Hepatocyte (in vitro differentiated cells): ENCODE measurements at regions not wholly inside any gene's neighbourhood (a gene's known extent, or its start where the extent isn't known, plus 50 kb on each side); places are given as distances from the start of the nearest gene placed in this dataset.
A peak's percentile ranks its signal among the peaks of the same experiment; 100 is the strongest.

Experiments used
- DNase-seq: peaks from one replicate; pipeline ENCODE4 v3.0.0-alpha.2; 2016; ENCODE audit warnings: low spot score
- H2AFZ ChIP-seq: fragments of 200-600 bp; sonication (generic); 2 replicates; pipeline ENCODE4 v1.6.0; 2016; ENCODE audit warnings: antibody characterized with exemption, mild to moderate bottlenecking
- H3K27ac ChIP-seq: fragments of 200-600 bp; sonication (generic); 2 replicates; pipeline ENCODE4 v1.5.1; 2016; ENCODE audit warnings: mild to moderate bottlenecking
- H3K27me3 ChIP-seq: fragments of 200-600 bp; sonication (generic); 2 replicates; pipeline ENCODE4 v1.6.1; 2016
- H3K36me3 ChIP-seq: fragments of 200-600 bp; sonication (generic); replicated peaks from 2 replicates; pipeline ENCODE4 v1.5.1; 2016; ENCODE audit warnings: low read depth; ENCODE audit not compliant: insufficient read depth
- H3K4me1 ChIP-seq: fragments of 200-600 bp; sonication (generic); 2 replicates; pipeline ENCODE4 v1.5.1; 2016; ENCODE audit warnings: mild to moderate bottlenecking, moderate library complexity; ENCODE audit not compliant: insufficient read depth
- H3K4me2 ChIP-seq: fragments of 200-600 bp; sonication (generic); 2 replicates; pipeline ENCODE4 v1.6.0; 2016
- H3K4me3 ChIP-seq: fragments of 200-600 bp; sonication (generic); 2 replicates; pipeline ENCODE4 v1.5.1; 2016; ENCODE audit warnings: mild to moderate bottlenecking
- H3K79me2 ChIP-seq: fragments of 200-600 bp; sonication (generic); 2 replicates; pipeline ENCODE4 v1.6.0; 2017; ENCODE audit warnings: mild to moderate bottlenecking
- H3K9me2 ChIP-seq: fragments of 200-600 bp; sonication (generic); replicated peaks from 2 replicates; pipeline ENCODE4 v1.6.0; 2017; ENCODE audit warnings: mild to moderate bottlenecking; ENCODE audit not compliant: insufficient read depth
- H3K9me3 ChIP-seq: fragments of 200-600 bp; sonication (generic); 2 replicates; pipeline ENCODE4 v1.5.1; 2016; ENCODE audit warnings: low read depth, mild to moderate bottlenecking
- H4K20me1 ChIP-seq: fragments of 200-600 bp; sonication (generic); 2 replicates; pipeline ENCODE4 v1.6.0; 2016; ENCODE audit warnings: mild to moderate bottlenecking; ENCODE audit not compliant: insufficient read depth, poor library complexity, severe bottlenecking
- CTCF ChIP-seq: fragments of 200-600 bp; sonication (generic); IDR thresholded peaks from 2 replicates; pipeline ENCODE4 v1.5.1; 2016; ENCODE audit warnings: antibody characterized with exemption, mild to moderate bottlenecking; ENCODE audit not compliant: poor library complexity
- EZH2 ChIP-seq: fragments of 200-600 bp; sonication (generic); IDR thresholded peaks from 2 replicates; pipeline ENCODE4 v1.6.1; 2016; ENCODE audit warnings: antibody characterized with exemption, mild to moderate bottlenecking, borderline replicate concordance
- EZH2phosphoT487 ChIP-seq: fragments of 200-600 bp; sonication (generic); IDR thresholded peaks from one replicate; pipeline ENCODE4 v1.6.1; 2018; ENCODE audit warnings: antibody characterized with exemption, mild to moderate bottlenecking, low read depth, moderate library complexity; ENCODE audit not compliant: unreplicated experiment, severe bottlenecking
- WGBS: methylation state at CpG from one replicate; pipeline ENCODE4 v1.1.6; 2016; ENCODE audit warnings: low lambda C conversion rate; ENCODE audit errors: missing lambda C conversion rate; 5-methylcytosine and 5-hydroxymethylcytosine counted together

DNA sequence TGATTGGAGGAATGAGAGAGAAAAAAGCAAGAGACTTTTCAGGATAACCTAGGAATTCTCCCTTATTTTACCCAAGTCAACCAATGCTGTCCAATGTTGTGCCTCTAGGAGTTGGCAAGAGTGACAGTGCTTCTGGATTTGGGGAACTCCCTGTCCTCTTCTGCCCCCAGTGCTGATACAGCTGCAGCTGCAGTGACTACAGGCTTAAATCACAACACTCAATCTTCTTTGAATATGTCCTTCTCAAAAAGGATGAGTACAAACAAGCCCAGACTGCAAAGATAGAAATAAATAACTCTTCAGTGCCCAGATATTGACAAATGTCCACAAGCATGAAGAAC lies 141.0 kb upstream of the COL21A1 start:
- Histone ChIP-seq H3K9me3 (peaks cover 9% of the 10 kb centered on the region), H4K20me1 (no peaks in the 10 kb centered on the region), H2AFZ (no peak overlapping the region), H3K9me2 (no peaks in the 10 kb centered on the region), H3K36me3 (no peaks in the 10 kb centered on the region), H3K27ac (peak overlapping the region; percentile 85), H3K4me1 (peaks cover 21% of the 10 kb centered on the region), H3K79me2 (no peaks in the 10 kb centered on the region), H3K4me3 (no peak overlapping the region), H3K4me2 (no peak overlapping the region), H3K27me3 (no peaks in the 10 kb centered on the region)
- TF ChIP-seq EZH2phosphoT487, result no peak
- TF ChIP-seq EZH2, result no peak
- no peak for TF ChIP-seq CTCF
- no peak for DNase-seq

- Histone ChIP-seq H2AFZ (no peak overlapping the region), H3K79me2 (no peaks in the 10 kb centered on the region), H3K27ac (peak overlapping the region; percentile 85), H3K36me3 (no peaks in the 10 kb centered on the region), H3K4me3 (no peak overlapping the region), H4K20me1 (no peaks in the 10 kb centered on the region), H3K27me3 (no peaks in the 10 kb centered on the region), H3K4me1 (peaks cover 21% of the 10 kb centered on the region), H3K9me3 (peaks cover 9% of the 10 kb centered on the region), H3K9me2 (no peaks in the 10 kb centered on the region), H3K4me2 (no peak overlapping the region)
- DNase-seq, result peak; percentile 74
- no peak for TF ChIP-seq EZH2
- WGBS, result 63% methylated on average over 2 of the region's 2 CpGs
These were observed 140.4 kb upstream of the COL21A1 start for GRCh38 chr6:56387621-56388414.

DNA sequence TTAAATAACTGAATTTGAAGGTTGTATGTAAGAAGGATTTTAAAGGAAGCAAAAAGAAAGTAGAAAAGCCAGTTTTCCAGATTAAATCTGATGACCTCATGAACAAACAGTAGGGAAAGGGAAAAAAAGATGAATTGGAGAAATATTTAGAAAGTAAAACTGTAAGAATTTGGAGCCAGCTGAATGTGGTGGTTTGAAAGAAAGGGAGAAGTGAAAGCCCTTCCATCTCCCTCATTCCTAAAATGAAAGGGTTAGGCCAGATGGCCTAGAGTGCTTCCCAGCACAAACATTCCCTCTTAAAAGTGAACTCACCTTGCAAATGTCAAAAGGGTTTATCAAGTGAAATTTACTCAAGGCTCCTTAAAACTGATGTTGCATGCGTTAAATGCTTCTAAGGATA lies 139.3 kb upstream of the COL21A1 start:
- Histone ChIP-seq H2AFZ (no peak overlapping the region), H3K4me3 (no peak overlapping the region), H3K9me2 (no peaks in the 10 kb centered on the region), H3K27me3 (no peaks in the 10 kb centered on the region), H4K20me1 (no peaks in the 10 kb centered on the region), H3K27ac (peak overlapping the region; percentile 85), H3K4me2 (no peak overlapping the region), H3K79me2 (no peaks in the 10 kb centered on the region), H3K4me1 (peaks cover 24% of the 10 kb centered on the region), H3K9me3 (peaks cover 9% of the 10 kb centered on the region), H3K36me3 (no peaks in the 10 kb centered on the region)
- 48% methylated on average over 1 of the region's 1 CpG for WGBS
- TF ChIP-seq EZH2phosphoT487, result no peak
- TF ChIP-seq CTCF, result no peak
- no peak for TF ChIP-seq EZH2
- no peak for DNase-seq

DNA sequence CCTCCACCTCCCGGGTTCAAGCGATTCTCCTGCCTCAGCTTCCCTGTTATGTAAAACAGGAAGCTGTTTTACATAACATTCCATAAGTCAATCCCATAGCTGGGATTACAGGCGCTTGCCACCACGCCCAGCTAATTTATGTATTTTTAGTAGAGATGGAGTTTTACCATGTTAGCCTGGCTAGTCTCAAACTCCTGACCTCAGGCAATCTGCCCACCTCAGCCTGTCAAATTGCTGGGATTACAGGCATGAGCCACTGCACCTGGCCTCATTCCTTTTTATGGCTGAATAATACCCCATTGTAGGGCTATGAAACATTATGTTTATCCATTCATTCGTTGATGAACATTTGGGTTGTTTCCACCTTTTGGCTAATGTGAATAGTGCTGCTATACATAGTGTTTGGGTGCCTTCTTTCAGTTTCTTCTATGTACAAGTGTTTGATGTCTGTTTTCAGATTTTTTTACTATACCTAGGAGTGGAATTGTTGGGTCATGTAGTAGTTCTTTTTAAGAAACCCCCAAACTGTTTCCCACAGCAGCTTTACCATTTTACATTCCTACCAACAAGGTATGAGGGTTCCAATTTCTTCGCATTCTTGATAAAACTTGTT lies 138.7 kb upstream of the COL21A1 start:
- Histone ChIP-seq H3K79me2 (no peaks in the 10 kb centered on the region), H3K36me3 (no peaks in the 10 kb centered on the region), H3K4me3 (no peak overlapping the region), H3K27me3 (no peaks in the 10 kb centered on the region), H3K4me2 (no peak overlapping the region), H2AFZ (no peak overlapping the region), H3K27ac (peak overlapping the region; percentile 85), H4K20me1 (no peaks in the 10 kb centered on the region), H3K9me3 (peaks cover 9% of the 10 kb centered on the region), H3K4me1 (peaks cover 24% of the 10 kb centered on the region), H3K9me2 (no peaks in the 10 kb centered on the region)
- 79% methylated on average over 6 of the region's 6 CpGs for WGBS
- no peak for DNase-seq
- no peak for TF ChIP-seq EZH2phosphoT487
- TF ChIP-seq CTCF, result no peak
- no peak for TF ChIP-seq EZH2
